ENCODE measurements at regions not wholly inside any gene's neighbourhood (a gene's known extent, or its start where the extent isn't known, plus 50 kb on each side); places are given as distances from the start of the nearest gene placed in this dataset.

DNA sequence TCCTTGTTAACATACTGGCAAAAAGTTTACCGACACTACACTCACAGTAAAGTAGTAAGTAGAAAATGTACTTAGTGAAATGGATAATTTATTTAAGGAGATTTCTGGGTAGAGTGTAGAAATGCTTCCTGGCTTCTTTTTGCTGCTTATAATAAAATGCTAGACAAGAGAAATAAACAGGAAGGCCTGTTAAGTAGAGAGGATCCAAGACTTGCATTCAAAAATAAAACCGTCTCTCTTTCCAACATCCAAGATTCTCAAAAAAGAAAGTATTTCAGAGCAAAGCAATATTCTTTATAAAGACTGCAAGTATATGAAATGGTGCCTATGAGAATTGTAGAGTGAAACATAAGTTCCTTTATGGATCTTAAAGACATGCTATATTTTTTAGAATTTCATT is 77.0 kb upstream of the CNTN6 start:
- TF ChIP-seq, protein P1, sequence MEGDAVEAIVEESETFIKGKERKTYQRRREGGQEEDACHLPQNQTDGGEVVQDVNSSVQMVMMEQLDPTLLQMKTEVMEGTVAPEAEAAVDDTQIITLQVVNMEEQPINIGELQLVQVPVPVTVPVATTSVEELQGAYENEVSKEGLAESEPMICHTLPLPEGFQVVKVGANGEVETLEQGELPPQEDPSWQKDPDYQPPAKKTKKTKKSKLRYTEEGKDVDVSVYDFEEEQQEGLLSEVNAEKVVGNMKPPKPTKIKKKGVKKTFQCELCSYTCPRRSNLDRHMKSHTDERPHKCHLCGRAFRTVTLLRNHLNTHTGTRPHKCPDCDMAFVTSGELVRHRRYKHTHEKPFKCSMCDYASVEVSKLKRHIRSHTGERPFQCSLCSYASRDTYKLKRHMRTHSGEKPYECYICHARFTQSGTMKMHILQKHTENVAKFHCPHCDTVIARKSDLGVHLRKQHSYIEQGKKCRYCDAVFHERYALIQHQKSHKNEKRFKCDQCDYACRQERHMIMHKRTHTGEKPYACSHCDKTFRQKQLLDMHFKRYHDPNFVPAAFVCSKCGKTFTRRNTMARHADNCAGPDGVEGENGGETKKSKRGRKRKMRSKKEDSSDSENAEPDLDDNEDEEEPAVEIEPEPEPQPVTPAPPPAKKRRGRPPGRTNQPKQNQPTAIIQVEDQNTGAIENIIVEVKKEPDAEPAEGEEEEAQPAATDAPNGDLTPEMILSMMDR (IDR thresholded peaks at IDR 0.05; ENCODE audit: insufficient read depth, low read length, poor library complexity, severe bottlenecking): no peak
- no peak for TF ChIP-seq EZH2phosphoT487 (conservative IDR thresholded peaks at IDR 0.05; ENCODE audit: low read length)
